ENCODE measurements at regions not wholly inside any gene's neighbourhood (a gene's known extent, or its start where the extent isn't known, plus 50 kb on each side); places are given as distances from the start of the nearest gene placed in this dataset.

GRCh38 chr6:155974359-155974758 is 518.7 kb upstream of the NOX3 start:
- peaks cover 5% of the 10 kb centered on the region for H3K4me1 Mint-ChIP-seq (ENCODE audit: low read depth)
- no peaks in the 10 kb centered on the region for H3K36me3 Mint-ChIP-seq (ENCODE audit: low read depth)
- no peak overlapping the region for H3K4me3 Mint-ChIP-seq
- H3K9me3 Mint-ChIP-seq, result no peaks in the 10 kb centered on the region
- H3K27me3 Mint-ChIP-seq (ENCODE audit: low read depth), result no peaks in the 10 kb centered on the region
- no peak overlapping the region for H3K27ac Mint-ChIP-seq
- no peak for DNase-seq (ENCODE audit: low spot score)

GRCh38 chr6:155970876-155971708 is 515.5 kb upstream of the NOX3 start:
- Mint-ChIP-seq H3K9me3 (no peaks in the 10 kb centered on the region), H3K27me3 (ENCODE audit: low read depth) (no peaks in the 10 kb centered on the region), H3K4me3 (no peak overlapping the region), H3K36me3 (ENCODE audit: low read depth) (no peaks in the 10 kb centered on the region), H3K4me1 (ENCODE audit: low read depth) (peaks cover 5% of the 10 kb centered on the region), H3K27ac (no peak overlapping the region)
- no peak for DNase-seq (ENCODE audit: low spot score)

GRCh38 chr6:155970472-155970871 is 514.8 kb upstream of the NOX3 start:
- H3K36me3 Mint-ChIP-seq (ENCODE audit: low read depth), result no peaks in the 10 kb centered on the region
- H3K27me3 Mint-ChIP-seq (ENCODE audit: low read depth), result no peaks in the 10 kb centered on the region
- H3K4me1 Mint-ChIP-seq (ENCODE audit: low read depth), result peaks cover 5% of the 10 kb centered on the region
- no peak for DNase-seq (ENCODE audit: low spot score)
- no peaks in the 10 kb centered on the region for H3K9me3 Mint-ChIP-seq
- no peak overlapping the region for H3K4me3 Mint-ChIP-seq
- no peak overlapping the region for H3K27ac Mint-ChIP-seq

GRCh38 chr6:155968921-155969320 is 513.3 kb upstream of the NOX3 start:
- Mint-ChIP-seq H3K36me3 (ENCODE audit: low read depth) (no peaks in the 10 kb centered on the region), H3K4me3 (no peak overlapping the region), H3K27me3 (ENCODE audit: low read depth) (no peaks in the 10 kb centered on the region), H3K4me1 (ENCODE audit: low read depth) (peaks cover 4% of the 10 kb centered on the region), H3K9me3 (no peaks in the 10 kb centered on the region), H3K27ac (no peak overlapping the region)
- no peak for DNase-seq (ENCODE audit: low spot score)

- Mint-ChIP-seq H3K27me3 (ENCODE audit: low read depth) (no peaks in the 10 kb centered on the region), H3K9me3 (no peaks in the 10 kb centered on the region), H3K27ac (no peak overlapping the region), H3K36me3 (ENCODE audit: low read depth) (no peaks in the 10 kb centered on the region), H3K4me1 (ENCODE audit: low read depth) (peaks cover 3% of the 10 kb centered on the region), H3K4me3 (no peak overlapping the region)
- no peak for DNase-seq (ENCODE audit: low spot score)
Measured at GRCh38 chr6:155967322-155967721, 511.7 kb upstream of the NOX3 start.

GRCh38 chr6:155964544-155964943 is 508.9 kb upstream of the NOX3 start:
- H3K27me3 Mint-ChIP-seq (ENCODE audit: low read depth), result no peaks in the 10 kb centered on the region
- no peaks in the 10 kb centered on the region for H3K36me3 Mint-ChIP-seq (ENCODE audit: low read depth)
- no peak for DNase-seq (ENCODE audit: low spot score)
- H3K4me3 Mint-ChIP-seq, result no peak overlapping the region
- no peak overlapping the region for H3K27ac Mint-ChIP-seq
- H3K4me1 Mint-ChIP-seq (ENCODE audit: low read depth), result no peaks in the 10 kb centered on the region
- no peaks in the 10 kb centered on the region for H3K9me3 Mint-ChIP-seq

GRCh38 chr6:155962276-155962675 is 506.6 kb upstream of the NOX3 start:
- Mint-ChIP-seq H3K27me3 (ENCODE audit: low read depth) (no peaks in the 10 kb centered on the region), H3K27ac (no peak overlapping the region), H3K9me3 (no peaks in the 10 kb centered on the region), H3K4me3 (no peak overlapping the region), H3K4me1 (ENCODE audit: low read depth) (no peaks in the 10 kb centered on the region), H3K36me3 (ENCODE audit: low read depth) (no peaks in the 10 kb centered on the region)
- no peak for DNase-seq (ENCODE audit: low spot score)

- no peaks in the 10 kb centered on the region for H3K27me3 Mint-ChIP-seq (ENCODE audit: low read depth)
- DNase-seq (ENCODE audit: low spot score), result no peak
- H3K4me3 Mint-ChIP-seq, result no peak overlapping the region
- H3K27ac Mint-ChIP-seq, result no peak overlapping the region
- no peaks in the 10 kb centered on the region for H3K9me3 Mint-ChIP-seq
- no peaks in the 10 kb centered on the region for H3K36me3 Mint-ChIP-seq (ENCODE audit: low read depth)
- no peaks in the 10 kb centered on the region for H3K4me1 Mint-ChIP-seq (ENCODE audit: low read depth)
Measured at GRCh38 chr6:155959898-155960495, 504.4 kb upstream of the NOX3 start.

GRCh38 chr6:155958550-155958949 is 502.9 kb upstream of the NOX3 start:
- Mint-ChIP-seq H3K4me3 (no peak overlapping the region), H3K27ac (no peak overlapping the region)
- no peak for DNase-seq (ENCODE audit: low spot score)

GRCh38 chr6:155955038-155955437 is 499.4 kb upstream of the NOX3 start:
- Mint-ChIP-seq H3K9me3 (no peaks in the 10 kb centered on the region), H3K36me3 (ENCODE audit: low read depth) (no peaks in the 10 kb centered on the region), H3K4me1 (ENCODE audit: low read depth) (no peaks in the 10 kb centered on the region), H3K4me3 (no peak overlapping the region), H3K27me3 (ENCODE audit: low read depth) (no peaks in the 10 kb centered on the region), H3K27ac (no peak overlapping the region)
- DNase-seq (ENCODE audit: low spot score), result no peak

More at GRCh38 chr6:155958550-155958949, 502.9 kb upstream of the NOX3 start:
- no peaks in the 10 kb centered on the region for H3K27me3 Mint-ChIP-seq (ENCODE audit: low read depth)
- H3K36me3 Mint-ChIP-seq (ENCODE audit: low read depth), result no peaks in the 10 kb centered on the region
- H3K9me3 Mint-ChIP-seq, result no peaks in the 10 kb centered on the region
- H3K4me1 Mint-ChIP-seq (ENCODE audit: low read depth), result no peaks in the 10 kb centered on the region

GRCh38 chr6:155954149-155954548 is 498.5 kb upstream of the NOX3 start:
- no peaks in the 10 kb centered on the region for H3K27me3 Mint-ChIP-seq (ENCODE audit: low read depth)
- no peaks in the 10 kb centered on the region for H3K4me1 Mint-ChIP-seq (ENCODE audit: low read depth)
- H3K9me3 Mint-ChIP-seq, result no peaks in the 10 kb centered on the region
- H3K36me3 Mint-ChIP-seq (ENCODE audit: low read depth), result no peaks in the 10 kb centered on the region
- DNase-seq (ENCODE audit: low spot score), result no peak
- no peak overlapping the region for H3K27ac Mint-ChIP-seq
- H3K4me3 Mint-ChIP-seq, result no peak overlapping the region

GRCh38 chr6:155949256-155949655 is 493.6 kb upstream of the NOX3 start:
- DNase-seq (ENCODE audit: low spot score), result no peak
- no peaks in the 10 kb centered on the region for H3K4me1 Mint-ChIP-seq (ENCODE audit: low read depth)
- H3K4me3 Mint-ChIP-seq, result no peak overlapping the region
- peaks cover 5% of the 10 kb centered on the region for H3K9me3 Mint-ChIP-seq
- H3K36me3 Mint-ChIP-seq (ENCODE audit: low read depth), result no peaks in the 10 kb centered on the region
- H3K27me3 Mint-ChIP-seq (ENCODE audit: low read depth), result no peaks in the 10 kb centered on the region
- no peak overlapping the region for H3K27ac Mint-ChIP-seq

GRCh38 chr6:155946860-155947259 is 491.2 kb upstream of the NOX3 start:
- H3K27me3 Mint-ChIP-seq (ENCODE audit: low read depth), result no peaks in the 10 kb centered on the region
- no peak overlapping the region for H3K4me3 Mint-ChIP-seq
- DNase-seq (ENCODE audit: low spot score), result no peak
- peaks cover 5% of the 10 kb centered on the region for H3K9me3 Mint-ChIP-seq
- no peaks in the 10 kb centered on the region for H3K36me3 Mint-ChIP-seq (ENCODE audit: low read depth)
- H3K27ac Mint-ChIP-seq, result no peak overlapping the region
- H3K4me1 Mint-ChIP-seq (ENCODE audit: low read depth), result no peaks in the 10 kb centered on the region

GRCh38 chr6:155943635-155944034 is 488.0 kb upstream of the NOX3 start:
- H3K4me1 Mint-ChIP-seq (ENCODE audit: low read depth), result no peaks in the 10 kb centered on the region
- H3K9me3 Mint-ChIP-seq, result peaks cover 5% of the 10 kb centered on the region
- H3K4me3 Mint-ChIP-seq, result no peak overlapping the region
- H3K27me3 Mint-ChIP-seq (ENCODE audit: low read depth), result no peaks in the 10 kb centered on the region
- no peak for DNase-seq (ENCODE audit: low spot score)
- H3K27ac Mint-ChIP-seq, result no peak overlapping the region
- H3K36me3 Mint-ChIP-seq (ENCODE audit: low read depth), result no peaks in the 10 kb centered on the region

- Mint-ChIP-seq H3K27me3 (ENCODE audit: low read depth) (no peaks in the 10 kb centered on the region), H3K4me1 (ENCODE audit: low read depth) (no peaks in the 10 kb centered on the region), H3K4me3 (no peak overlapping the region), H3K9me3 (no peaks in the 10 kb centered on the region), H3K27ac (no peak overlapping the region), H3K36me3 (ENCODE audit: low read depth) (no peaks in the 10 kb centered on the region)
- no peak for DNase-seq (ENCODE audit: low spot score)
Measured at GRCh38 chr6:155939253-155939652, 483.6 kb upstream of the NOX3 start.
